ENCODE measurements at regions not wholly inside any gene's neighbourhood (a gene's known extent, or its start where the extent isn't known, plus 50 kb on each side); places are given as distances from the start of the nearest gene placed in this dataset.
"Not testable (repeated sequence)": the region's sequence is repeated elsewhere in the genome, so short reads cannot be mapped to it uniquely, and the experiment has no call there.

GRCh38 chr5:158034586-158034985 is 175.6 kb upstream of the CLINT1 start:
- TF ChIP-seq POLR2A, CTCF (IDR thresholded peaks at IDR 0.05): not testable (repeated sequence)
